Type B pancreatic cell (in vitro differentiated cells): ENCODE measurements at regions not wholly inside any gene's neighbourhood (a gene's known extent, or its start where the extent isn't known, plus 50 kb on each side); places are given as distances from the start of the nearest gene placed in this dataset.

Source experiments
- DNase-seq: peaks from one replicate; pipeline ENCODE4 v3.0.0; 2021; ENCODE audit warnings: mixed read lengths; ENCODE audit not compliant: unreplicated experiment; ENCODE audit errors: extremely low spot score
- H3K27ac Mint-ChIP-seq: 2 replicates; pipeline ENCODE4 v1.8.0; 2021; ENCODE audit warnings: mild to moderate bottlenecking, mixed read lengths
- H3K27me3 Mint-ChIP-seq: 2 replicates; pipeline ENCODE4 v1.8.0; 2021; ENCODE audit warnings: mixed read lengths
- H3K36me3 Mint-ChIP-seq: 2 replicates; pipeline ENCODE4 v1.8.0; 2021; ENCODE audit warnings: mixed read lengths
- H3K4me1 Mint-ChIP-seq: one replicate; pipeline ENCODE4 v1.8.0; 2021; ENCODE audit warnings: mixed read lengths; ENCODE audit not compliant: unreplicated experiment
- H3K4me3 Mint-ChIP-seq: 2 replicates; pipeline ENCODE4 v1.8.0; 2021; ENCODE audit warnings: mild to moderate bottlenecking, mixed read lengths
- H3K9me3 Mint-ChIP-seq: 2 replicates; pipeline ENCODE4 v1.8.0; 2021; ENCODE audit warnings: mixed read lengths
- CTCF ChIP-seq: fragments of 200-600 bp; sonication (generic); conservative IDR thresholded peaks from 2 replicates; pipeline ENCODE4 v1.5.0; 2021; ENCODE audit warnings: antibody characterized with exemption, mild to moderate bottlenecking

- Mint-ChIP-seq H3K9me3 (no peaks in the 10 kb centered on the region), H3K36me3 (no peaks in the 10 kb centered on the region), H3K4me1 (peaks cover 9% of the 10 kb centered on the region), H3K4me3 (no peak overlapping the region), H3K27ac (no peak overlapping the region), H3K27me3 (no peaks in the 10 kb centered on the region)
- no peak for DNase-seq
- no peak for TF ChIP-seq CTCF
Measured at GRCh38 chr11:95717314-95717713, 72.3 kb downstream of the FAM76B start.

GRCh38 chr11:95716266-95716665 is 73.3 kb downstream of the FAM76B start:
- H3K27ac Mint-ChIP-seq: no peak overlapping the region

GRCh38 chr11:95715777-95716241 is 73.8 kb downstream of the FAM76B start:
- Mint-ChIP-seq H3K36me3 (no peaks in the 10 kb centered on the region), H3K4me1 (peaks cover 9% of the 10 kb centered on the region), H3K9me3 (no peaks in the 10 kb centered on the region), H3K27me3 (no peaks in the 10 kb centered on the region), H3K27ac (no peak overlapping the region), H3K4me3 (no peak overlapping the region)
- no peak for DNase-seq
- TF ChIP-seq CTCF: no peak

More at GRCh38 chr11:95716266-95716665, 73.3 kb downstream of the FAM76B start:
- no peak for DNase-seq
- Mint-ChIP-seq H3K27me3 (no peaks in the 10 kb centered on the region), H3K9me3 (no peaks in the 10 kb centered on the region), H3K4me3 (no peak overlapping the region), H3K36me3 (no peaks in the 10 kb centered on the region), H3K4me1 (peaks cover 9% of the 10 kb centered on the region)
- no peak for TF ChIP-seq CTCF

- H3K9me3 Mint-ChIP-seq: no peaks in the 10 kb centered on the region
- H3K36me3 Mint-ChIP-seq: no peaks in the 10 kb centered on the region
- H3K27ac Mint-ChIP-seq: no peak overlapping the region
- H3K27me3 Mint-ChIP-seq: no peaks in the 10 kb centered on the region
- no peak for TF ChIP-seq CTCF
- no peak for DNase-seq
- peaks cover 9% of the 10 kb centered on the region for H3K4me1 Mint-ChIP-seq
- no peak overlapping the region for H3K4me3 Mint-ChIP-seq
Measured at GRCh38 chr11:95714843-95715776, 74.5 kb downstream of the FAM76B start.

GRCh38 chr11:95713428-95713827 is 76.2 kb downstream of the FAM76B start:
- no peak for TF ChIP-seq CTCF
- no peaks in the 10 kb centered on the region for H3K9me3 Mint-ChIP-seq
- no peak overlapping the region for H3K4me3 Mint-ChIP-seq
- no peaks in the 10 kb centered on the region for H3K36me3 Mint-ChIP-seq
- no peak for DNase-seq
- peaks cover 8% of the 10 kb centered on the region for H3K4me1 Mint-ChIP-seq
- H3K27me3 Mint-ChIP-seq: no peaks in the 10 kb centered on the region
- no peak overlapping the region for H3K27ac Mint-ChIP-seq
